ENCODE measurements at regions not wholly inside any gene's neighbourhood (a gene's known extent, or its start where the extent isn't known, plus 50 kb on each side); places are given as distances from the start of the nearest gene placed in this dataset.

GRCh38 chr18:37889963-37890362 lies 324.4 kb upstream of the CELF4 start:
- H3K4me3 ChIP-seq (ENCODE audit: low read depth, low read length) = no peak overlapping the region
- TF ChIP-seq, protein P1, sequence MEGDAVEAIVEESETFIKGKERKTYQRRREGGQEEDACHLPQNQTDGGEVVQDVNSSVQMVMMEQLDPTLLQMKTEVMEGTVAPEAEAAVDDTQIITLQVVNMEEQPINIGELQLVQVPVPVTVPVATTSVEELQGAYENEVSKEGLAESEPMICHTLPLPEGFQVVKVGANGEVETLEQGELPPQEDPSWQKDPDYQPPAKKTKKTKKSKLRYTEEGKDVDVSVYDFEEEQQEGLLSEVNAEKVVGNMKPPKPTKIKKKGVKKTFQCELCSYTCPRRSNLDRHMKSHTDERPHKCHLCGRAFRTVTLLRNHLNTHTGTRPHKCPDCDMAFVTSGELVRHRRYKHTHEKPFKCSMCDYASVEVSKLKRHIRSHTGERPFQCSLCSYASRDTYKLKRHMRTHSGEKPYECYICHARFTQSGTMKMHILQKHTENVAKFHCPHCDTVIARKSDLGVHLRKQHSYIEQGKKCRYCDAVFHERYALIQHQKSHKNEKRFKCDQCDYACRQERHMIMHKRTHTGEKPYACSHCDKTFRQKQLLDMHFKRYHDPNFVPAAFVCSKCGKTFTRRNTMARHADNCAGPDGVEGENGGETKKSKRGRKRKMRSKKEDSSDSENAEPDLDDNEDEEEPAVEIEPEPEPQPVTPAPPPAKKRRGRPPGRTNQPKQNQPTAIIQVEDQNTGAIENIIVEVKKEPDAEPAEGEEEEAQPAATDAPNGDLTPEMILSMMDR (conservative IDR thresholded peaks at IDR 0.05; ENCODE audit: low read depth, low read length) = no peak
- DNase-seq (ENCODE audit: low read depth) = no peak

- no peak overlapping the region for H3K4me3 ChIP-seq (ENCODE audit: low read depth, low read length)
- TF ChIP-seq, protein P1 (conservative IDR thresholded peaks at IDR 0.05; ENCODE audit: low read depth, low read length) = no peak
- no peak for DNase-seq (ENCODE audit: low read depth)
These were observed 309.1 kb upstream of the CELF4 start for GRCh38 chr18:37874721-37875120.

- TF ChIP-seq, protein P1 (conservative IDR thresholded peaks at IDR 0.05; ENCODE audit: low read depth, low read length) = no peak
- no peak overlapping the region for H3K4me3 ChIP-seq (ENCODE audit: low read depth, low read length)
- DNase-seq (ENCODE audit: low read depth) = no peak
These were observed 307.8 kb upstream of the CELF4 start for GRCh38 chr18:37873416-37873815.

- DNase-seq (ENCODE audit: low read depth) = no peak
- H3K4me3 ChIP-seq (ENCODE audit: low read depth, low read length) = no peak overlapping the region
- TF ChIP-seq, protein P1 (conservative IDR thresholded peaks at IDR 0.05; ENCODE audit: low read depth, low read length) = no peak
These were observed 307.0 kb upstream of the CELF4 start for GRCh38 chr18:37872562-37872961.

DNA sequence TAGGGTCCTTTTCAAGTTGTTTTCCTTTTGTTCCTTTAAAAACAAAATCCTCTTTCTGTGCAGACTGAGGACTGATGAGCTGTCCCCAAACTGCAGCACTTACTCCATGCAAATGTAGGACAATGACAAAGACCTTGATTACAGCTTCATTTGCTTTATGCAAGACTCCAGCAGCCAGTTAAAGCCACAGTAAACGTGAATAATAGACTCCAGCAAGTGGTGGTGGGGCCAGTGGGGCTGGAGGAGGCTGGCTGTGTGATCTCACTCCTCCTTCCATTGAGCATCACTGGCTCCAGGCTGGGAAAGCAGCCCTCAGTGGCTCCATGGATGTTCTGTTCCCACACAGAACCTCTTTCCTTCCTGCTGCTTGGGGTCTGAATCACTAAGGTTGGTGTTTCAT lies 306.0 kb upstream of the CELF4 start:
- H3K4me3 ChIP-seq (ENCODE audit: low read depth, low read length) = no peak overlapping the region
- no peak for DNase-seq (ENCODE audit: low read depth)
- TF ChIP-seq, protein P1 (conservative IDR thresholded peaks at IDR 0.05; ENCODE audit: low read depth, low read length) = no peak

DNA sequence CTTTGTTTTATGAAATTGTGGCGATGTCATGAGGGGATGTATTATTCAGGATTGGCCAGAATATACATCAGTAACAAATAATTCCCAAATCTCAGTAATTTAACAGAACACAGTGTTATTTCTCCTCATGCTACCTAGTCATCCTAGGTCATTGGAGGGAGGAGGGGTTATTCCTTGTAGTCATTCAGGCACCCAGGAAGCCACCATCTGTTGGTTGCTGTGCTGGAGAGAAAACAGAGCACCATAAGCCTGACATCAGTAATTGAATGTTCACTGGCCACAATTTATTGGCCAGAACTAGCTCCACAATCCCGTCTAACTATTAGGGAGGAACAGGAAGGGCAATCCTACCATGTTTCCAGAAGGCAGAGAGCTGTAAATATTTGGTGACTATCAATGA lies 303.5 kb upstream of the CELF4 start:
- TF ChIP-seq, protein P1 (conservative IDR thresholded peaks at IDR 0.05; ENCODE audit: low read depth, low read length) = no peak
- no peak for DNase-seq (ENCODE audit: low read depth)
- no peak overlapping the region for H3K4me3 ChIP-seq (ENCODE audit: low read depth, low read length)

DNA sequence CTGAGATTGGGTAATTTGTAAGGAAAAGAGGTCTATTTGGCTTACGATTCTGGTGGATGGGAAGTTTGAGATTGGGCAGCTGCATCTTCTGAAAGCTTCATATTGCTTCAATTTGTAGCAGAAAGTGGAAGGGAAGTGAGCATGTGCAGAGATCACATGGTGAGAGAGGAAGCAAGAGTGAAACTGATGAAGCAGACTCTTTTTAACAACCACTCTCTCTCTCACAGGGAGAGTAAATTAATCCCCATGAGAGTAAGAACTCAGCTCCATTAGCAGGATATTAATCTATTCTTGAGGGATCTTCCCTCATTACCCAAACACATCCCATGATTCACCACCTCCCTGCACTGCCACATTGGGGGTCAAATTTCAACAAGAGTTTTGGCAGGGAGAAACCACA lies 298.5 kb upstream of the CELF4 start:
- no peak for DNase-seq (ENCODE audit: low read depth)
- H3K4me3 ChIP-seq (ENCODE audit: low read depth, low read length) = no peak overlapping the region
- TF ChIP-seq, protein P1 (conservative IDR thresholded peaks at IDR 0.05; ENCODE audit: low read depth, low read length) = no peak
